ENCODE measurements at regions not wholly inside any gene's neighbourhood (a gene's known extent, or its start where the extent isn't known, plus 50 kb on each side); places are given as distances from the start of the nearest gene placed in this dataset.

- TF ChIP-seq GATA2 (IDR thresholded peaks at IDR 0.05; ENCODE audit: low read depth, low read length): no peak
- TF ChIP-seq GATA3 (IDR thresholded peaks at IDR 0.05; ENCODE audit: low read depth, low read length): no peak
Observed at GRCh38 chr13:71217827-71218226, 649.2 kb downstream of the DACH1 start.
